GM12878 (cell line): ENCODE measurements at regions not wholly inside any gene's neighbourhood (a gene's known extent, or its start where the extent isn't known, plus 50 kb on each side); places are given as distances from the start of the nearest gene placed in this dataset.

ENCODE experiments used
- ATAC-seq: fragments of 200-7000 bp; cut with Tn5 transposase; 3 replicates; pipeline ENCODE4 v1.9.1; 2020; ENCODE audit warnings: mild to moderate bottlenecking, moderate library complexity
- BruUV-seq: library from RNA; stranded (reverse); fragments of 400-500 nt; replicated peaks from 2 replicates; lab custom pipeline; 2021; lab: Mats Ljungman, UMichigan
- CTCF ChIA-PET: fragments of 300-600 bp; sonication (Branson Sonifier 250); formaldehyde crosslinking; extraction: SDS; loops from one replicate; lab custom pipeline; 2021; ENCODE audit warnings: inconsistent platforms; lab: Yijun Ruan, JAX
- POLR2A ChIA-PET: fragments of 350-600 bp; formaldehyde crosslinking; extraction: SDS; loops from one replicate; lab custom pipeline; 2021; ENCODE audit warnings: inconsistent platforms; lab: Charles Lee
- RAD21 ChIA-PET: fragments of 300-600 bp; sonication (Branson Sonifier 250); formaldehyde crosslinking; loops from one replicate; lab custom pipeline; 2023; ENCODE audit warnings: antibody characterized with exemption; ENCODE audit not compliant: unreplicated experiment; lab: Charles Lee
- SMC1A ChIA-PET: fragments of 300-600 bp; sonication (Branson Sonifier 250); formaldehyde crosslinking; loops from one replicate; lab custom pipeline; 2023; ENCODE audit not compliant: unreplicated experiment, uncharacterized antibody; lab: Charles Lee
- DNase-seq: peaks from one replicate; pipeline ENCODE4 v3.0.0-alpha.2; 2011; ENCODE audit warnings: low read depth, low spot score
- FAIRE-seq: peaks from 3 replicates; lab custom pipeline; 2011; peaks lifted over from hg19 to GRCh38; lab: Jason Lieb, UNC
- H2AFZ ChIP-seq: 2 replicates; pipeline ENCODE4 v1.6.0; 2011; ENCODE audit warnings: low read depth, low read length, control low read depth; ENCODE audit not compliant: control insufficient read depth
- H3K27ac ChIP-seq: 2 replicates; pipeline ENCODE4 v1.5.1; 2011; ENCODE audit warnings: control low read depth; ENCODE audit not compliant: control insufficient read depth, insufficient read depth
- H3K27me3 ChIP-seq, 2 experiments: replicated peaks in 1 of 2; 2 replicates each; pipeline versions ENCODE4 v1.6.0 to v1.6.1; 2011; ENCODE audit warnings: low read length in 1 of 2; ENCODE audit not compliant: control insufficient read depth in 2 of 2, insufficient read depth in 2 of 2
- H3K36me3 ChIP-seq, 2 experiments: 2 replicates each; pipeline ENCODE4 v1.5.1; 2011; ENCODE audit warnings: low read length in 1 of 2; ENCODE audit not compliant: control insufficient read depth in 2 of 2, insufficient read depth in 2 of 2
- H3K4me1 ChIP-seq: 2 replicates; pipeline ENCODE4 v1.6.1; 2011; ENCODE audit warnings: mild to moderate bottlenecking, low read length, moderate library complexity, mixed read lengths; ENCODE audit not compliant: control insufficient read depth, insufficient read depth
- H3K4me2 ChIP-seq: 2 replicates; pipeline ENCODE4 v1.6.0; 2011; ENCODE audit warnings: control low read depth; ENCODE audit not compliant: control insufficient read depth, insufficient read depth
- H3K4me3 ChIP-seq: fragments of 200-600 bp; sonication (generic); 2 replicates; pipeline ENCODE4 v1.5.1; 2016
- H3K79me2 ChIP-seq: 2 replicates; pipeline ENCODE4 v1.6.0; 2011; ENCODE audit warnings: low read length; ENCODE audit not compliant: control insufficient read depth, insufficient read depth
- H3K9ac ChIP-seq: 2 replicates; pipeline ENCODE4 v1.8.0; 2011; ENCODE audit warnings: low read length, control low read depth, mixed read lengths; ENCODE audit not compliant: control insufficient read depth, insufficient read depth
- H3K9me3 ChIP-seq: replicated peaks from 3 replicates; pipeline ENCODE4 v1.5.1; 2011; ENCODE audit warnings: mild to moderate bottlenecking, low read length; ENCODE audit not compliant: control insufficient read depth, insufficient read depth
- H4K20me1 ChIP-seq: 2 replicates; pipeline ENCODE4 v1.6.0; 2011; ENCODE audit not compliant: control insufficient read depth, insufficient read depth
- ATF7 ChIP-seq: fragments of 450-650 bp; IDR thresholded peaks from 2 replicates; pipeline ENCODE4 v1.6.1; 2016; ENCODE audit warnings: low read depth, mild to moderate bottlenecking
- FOXM1 ChIP-seq: IDR thresholded peaks from 2 replicates; pipeline ENCODE4 v1.6.1; 2012; ENCODE audit warnings: low read depth, mild to moderate bottlenecking, inconsistent platforms, low read length, moderate library complexity
- JUNB ChIP-seq: IDR thresholded peaks from 2 replicates; pipeline ENCODE4 v1.6.1; 2016; ENCODE audit warnings: antibody characterized with exemption, mild to moderate bottlenecking
- KAT2A ChIP-seq: conservative IDR thresholded peaks from 2 replicates; pipeline ENCODE4 v1.6.1; 2011; ENCODE audit warnings: low read depth, low read length; ENCODE audit not compliant: control insufficient read depth
- KLF5 ChIP-seq: fragments of 450-650 bp; IDR thresholded peaks from 2 replicates; pipeline ENCODE4 v1.6.1; 2014; ENCODE audit warnings: mild to moderate bottlenecking; ENCODE audit not compliant: partially characterized antibody
- NR2C1 ChIP-seq: fragments of 450-650 bp; IDR thresholded peaks from 2 replicates; pipeline ENCODE4 v1.6.1; 2017; ENCODE audit warnings: antibody characterized with exemption, mild to moderate bottlenecking, moderate library complexity
- POLR2A ChIP-seq: IDR thresholded peaks from 2 replicates; pipeline ENCODE4 v1.6.1; 2011; ENCODE audit warnings: low read depth, mild to moderate bottlenecking, low read length
- SMAD1 ChIP-seq: fragments of 450-650 bp; IDR thresholded peaks from 2 replicates; pipeline ENCODE4 v1.6.1; 2018; ENCODE audit warnings: mild to moderate bottlenecking, low read depth; ENCODE audit not compliant: partially characterized antibody
- SUZ12 ChIP-seq: fragments of 200-600 bp; sonication (generic); IDR thresholded peaks from one replicate; pipeline ENCODE4 v1.6.1; 2018; ENCODE audit warnings: antibody characterized with exemption, mild to moderate bottlenecking; ENCODE audit not compliant: unreplicated experiment
- ZNF384 ChIP-seq: IDR thresholded peaks from 2 replicates; pipeline ENCODE4 v1.6.1; 2012; ENCODE audit warnings: low read depth, mild to moderate bottlenecking, low read length, improper control_type of control experiment, borderline replicate concordance
- WGBS: methylation state at CpG from one replicate; pipeline ENCODE4 v1.1.6; 2016; ENCODE audit warnings: low lambda C conversion rate; ENCODE audit not compliant: insufficient replicate concordance, insufficient coverage; ENCODE audit errors: missing lambda C conversion rate; 5-methylcytosine and 5-hydroxymethylcytosine counted together
- in situ Hi-C: fragments of 300-500 bp; cut with MboI; formaldehyde crosslinking; loops from 9 replicates; pipeline ENCODE4 v1.14.3; 2018; ENCODE audit warnings: mixed read lengths
- intact Hi-C: fragments of 100-400 bp; cut with micrococcal nuclease; formaldehyde crosslinking; loops from one replicate; pipeline ENCODE4 v1.14.2; 2022; ENCODE audit not compliant: unreplicated experiment
- TF ChIP-seq, protein P1 (sequence below): IDR thresholded peaks from 2 replicates; pipeline ENCODE4 v1.6.1; 2012; ENCODE audit warnings: mild to moderate bottlenecking, low read depth, low read length
- TF ChIP-seq, protein P2 (sequence below): IDR thresholded peaks from 2 replicates; pipeline ENCODE4 v1.6.1; 2011; ENCODE audit warnings: borderline replicate concordance, low read depth, mild to moderate bottlenecking, moderate library complexity, mixed read lengths, low read length; ENCODE audit not compliant: insufficient read depth; ENCODE audit errors: extremely low read length
- TF ChIP-seq, protein P3 (sequence below): fragments of 450-650 bp; IDR thresholded peaks from 2 replicates; pipeline ENCODE4 v1.6.1; 2016; ENCODE audit warnings: mild to moderate bottlenecking

DNA sequence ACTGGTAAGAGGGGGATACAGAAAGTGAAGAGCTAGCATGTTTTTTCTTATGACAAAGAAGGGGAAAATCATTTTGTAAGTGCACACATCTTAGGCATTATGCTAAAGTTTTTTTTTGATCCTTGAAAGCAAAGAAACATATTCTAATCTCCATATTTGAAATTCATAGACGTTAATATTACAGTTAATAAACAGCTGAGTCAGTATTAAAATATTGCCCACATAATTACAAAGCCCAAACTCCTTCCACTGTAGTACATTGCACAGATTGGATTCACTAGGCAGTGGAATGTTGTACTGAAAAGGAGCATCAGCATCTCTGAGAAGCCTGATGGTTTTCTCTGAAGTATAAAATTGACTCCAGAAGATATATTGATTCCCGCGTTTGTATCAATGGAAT, 122.6 kb downstream of the ISOC1 start:
- H3K9me3 ChIP-seq: no peaks in the 10 kb centered on the region
- H3K27me3 ChIP-seq: no peaks in the 10 kb centered on the region
- H3K79me2 ChIP-seq: no peaks in the 10 kb centered on the region
- 62% methylated on average over 3 of the region's 3 CpGs for WGBS
- ATAC-seq (no peak), DNase-seq (no peak), FAIRE-seq (no peak)
- no peaks in the 10 kb centered on the region for H4K20me1 ChIP-seq
- TF ChIP-seq FOXM1 (no peak), KAT2A (no peak), SMAD1 (no peak), POLR2A (no peak), JUNB (no peak), NR2C1 (no peak), ZNF384 (no peak)
- ChIA-PET POLR2A (no interaction called here), SMC1A (no interaction called here), RAD21 (no interaction called here), CTCF (no interaction called here)
- intact Hi-C loops (no loop called here), in situ Hi-C loops (no loop called here)
- no TSS peak for BruUV-seq
- no peak overlapping the region for H3K4me2 ChIP-seq
- H3K36me3 ChIP-seq: no peaks in the 10 kb centered on the region
- no peak overlapping the region for H3K9ac ChIP-seq
- H3K4me1 ChIP-seq: no peaks in the 10 kb centered on the region
- H2AFZ ChIP-seq: no peak overlapping the region
- no peak overlapping the region for H3K4me3 ChIP-seq
- H3K27ac ChIP-seq: no peak overlapping the region

DNA sequence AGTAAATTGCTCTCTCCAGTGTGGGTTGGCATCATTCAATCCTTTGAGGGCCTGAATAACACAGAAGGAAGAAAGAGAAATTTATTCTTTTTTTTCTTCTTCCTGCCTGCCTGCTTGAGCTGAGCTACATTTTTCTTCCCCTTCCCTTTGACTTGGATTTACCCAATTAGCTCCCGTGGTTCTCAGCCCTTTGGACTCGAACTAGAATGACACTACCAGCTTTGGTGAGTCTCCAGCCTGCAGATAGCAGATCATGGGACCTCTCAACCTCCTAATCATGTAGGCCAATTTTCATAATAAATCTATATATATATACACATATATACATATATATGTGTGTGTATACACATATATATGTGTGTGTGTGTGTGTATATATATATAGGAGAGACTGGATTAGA, 128.6 kb downstream of the ISOC1 start:
- Histone ChIP-seq H3K79me2 (no peaks in the 10 kb centered on the region), H3K4me2 (no peak overlapping the region), H3K27ac (no peak overlapping the region), H3K4me3 (no peak overlapping the region), H3K36me3 (no peaks in the 10 kb centered on the region), H4K20me1 (no peaks in the 10 kb centered on the region), H3K4me1 (no peaks in the 10 kb centered on the region), H3K9ac (no peak overlapping the region), H2AFZ (no peak overlapping the region), H3K9me3 (no peaks in the 10 kb centered on the region), H3K27me3 (no peaks in the 10 kb centered on the region)
- RAD21 ChIA-PET: no interaction called here
- SMC1A ChIA-PET: no interaction called here
- POLR2A ChIA-PET: no interaction called here
- no peak for ATAC-seq
- no peak for FAIRE-seq
- in situ Hi-C loops: no loop called here
- CTCF ChIA-PET: no interaction called here
- no peak for DNase-seq
- WGBS: 0% methylated on average over 2 of the region's 2 CpGs
- BruUV-seq: no TSS peak
- intact Hi-C loops: no loop called here
- TF ChIP-seq ATF7: no peak
- no peak for TF ChIP-seq SUZ12
- TF ChIP-seq KLF5: no peak
- TF ChIP-seq, protein P1, sequence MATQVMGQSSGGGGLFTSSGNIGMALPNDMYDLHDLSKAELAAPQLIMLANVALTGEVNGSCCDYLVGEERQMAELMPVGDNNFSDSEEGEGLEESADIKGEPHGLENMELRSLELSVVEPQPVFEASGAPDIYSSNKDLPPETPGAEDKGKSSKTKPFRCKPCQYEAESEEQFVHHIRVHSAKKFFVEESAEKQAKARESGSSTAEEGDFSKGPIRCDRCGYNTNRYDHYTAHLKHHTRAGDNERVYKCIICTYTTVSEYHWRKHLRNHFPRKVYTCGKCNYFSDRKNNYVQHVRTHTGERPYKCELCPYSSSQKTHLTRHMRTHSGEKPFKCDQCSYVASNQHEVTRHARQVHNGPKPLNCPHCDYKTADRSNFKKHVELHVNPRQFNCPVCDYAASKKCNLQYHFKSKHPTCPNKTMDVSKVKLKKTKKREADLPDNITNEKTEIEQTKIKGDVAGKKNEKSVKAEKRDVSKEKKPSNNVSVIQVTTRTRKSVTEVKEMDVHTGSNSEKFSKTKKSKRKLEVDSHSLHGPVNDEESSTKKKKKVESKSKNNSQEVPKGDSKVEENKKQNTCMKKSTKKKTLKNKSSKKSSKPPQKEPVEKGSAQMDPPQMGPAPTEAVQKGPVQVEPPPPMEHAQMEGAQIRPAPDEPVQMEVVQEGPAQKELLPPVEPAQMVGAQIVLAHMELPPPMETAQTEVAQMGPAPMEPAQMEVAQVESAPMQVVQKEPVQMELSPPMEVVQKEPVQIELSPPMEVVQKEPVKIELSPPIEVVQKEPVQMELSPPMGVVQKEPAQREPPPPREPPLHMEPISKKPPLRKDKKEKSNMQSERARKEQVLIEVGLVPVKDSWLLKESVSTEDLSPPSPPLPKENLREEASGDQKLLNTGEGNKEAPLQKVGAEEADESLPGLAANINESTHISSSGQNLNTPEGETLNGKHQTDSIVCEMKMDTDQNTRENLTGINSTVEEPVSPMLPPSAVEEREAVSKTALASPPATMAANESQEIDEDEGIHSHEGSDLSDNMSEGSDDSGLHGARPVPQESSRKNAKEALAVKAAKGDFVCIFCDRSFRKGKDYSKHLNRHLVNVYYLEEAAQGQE: no peak
- TF ChIP-seq, protein P2, sequence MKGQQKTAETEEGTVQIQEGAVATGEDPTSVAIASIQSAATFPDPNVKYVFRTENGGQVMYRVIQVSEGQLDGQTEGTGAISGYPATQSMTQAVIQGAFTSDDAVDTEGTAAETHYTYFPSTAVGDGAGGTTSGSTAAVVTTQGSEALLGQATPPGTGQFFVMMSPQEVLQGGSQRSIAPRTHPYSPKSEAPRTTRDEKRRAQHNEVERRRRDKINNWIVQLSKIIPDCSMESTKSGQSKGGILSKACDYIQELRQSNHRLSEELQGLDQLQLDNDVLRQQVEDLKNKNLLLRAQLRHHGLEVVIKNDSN: no peak
- TF ChIP-seq, protein P3, sequence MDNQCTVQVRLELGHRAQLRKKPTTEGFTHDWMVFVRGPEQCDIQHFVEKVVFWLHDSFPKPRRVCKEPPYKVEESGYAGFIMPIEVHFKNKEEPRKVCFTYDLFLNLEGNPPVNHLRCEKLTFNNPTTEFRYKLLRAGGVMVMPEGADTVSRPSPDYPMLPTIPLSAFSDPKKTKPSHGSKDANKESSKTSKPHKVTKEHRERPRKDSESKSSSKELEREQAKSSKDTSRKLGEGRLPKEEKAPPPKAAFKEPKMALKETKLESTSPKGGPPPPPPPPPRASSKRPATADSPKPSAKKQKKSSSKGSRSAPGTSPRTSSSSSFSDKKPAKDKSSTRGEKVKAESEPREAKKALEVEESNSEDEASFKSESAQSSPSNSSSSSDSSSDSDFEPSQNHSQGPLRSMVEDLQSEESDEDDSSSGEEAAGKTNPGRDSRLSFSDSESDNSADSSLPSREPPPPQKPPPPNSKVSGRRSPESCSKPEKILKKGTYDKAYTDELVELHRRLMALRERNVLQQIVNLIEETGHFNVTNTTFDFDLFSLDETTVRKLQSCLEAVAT: no peak
